CD4-positive, alpha-beta memory T cell (primary cell): ENCODE measurements at regions not wholly inside any gene's neighbourhood (a gene's known extent, or its start where the extent isn't known, plus 50 kb on each side); places are given as distances from the start of the nearest gene placed in this dataset.
"Not testable (repeated sequence)": the region's sequence is repeated elsewhere in the genome, so short reads cannot be mapped to it uniquely, and the experiment has no call there.

Experiments used
- CTCF ChIA-PET: fragments of 350-600 bp; sonication (Branson Sonifier 250); formaldehyde crosslinking; loops from one replicate; lab custom pipeline; 2021; ENCODE audit warnings: inconsistent platforms; ENCODE audit not compliant: partially characterized antibody; lab: Charles Lee
- POLR2A ChIA-PET: fragments of 350-600 bp; sonication (Branson Sonifier 250); formaldehyde crosslinking; loops from one replicate; lab custom pipeline; 2021; ENCODE audit not compliant: partially characterized antibody; lab: Charles Lee
- DNase-seq, 5 donors: peaks; one replicate each; pipeline versions ENCODE4 v3.0.0 to v3.0.0-alpha.2; 2020 to 2022; ENCODE audit warnings: mixed read lengths in 1 of 5
- H3K27ac ChIP-seq: one replicate; pipeline ENCODE4 v1.7.0; 2013; ENCODE audit warnings: low read depth, low read length
- H3K27me3 ChIP-seq: 2 replicates; pipeline ENCODE4 v1.7.0; 2013; ENCODE audit warnings: mild to moderate bottlenecking, low read length, moderate library complexity; ENCODE audit not compliant: insufficient read depth
- H3K36me3 ChIP-seq: 2 replicates; pipeline ENCODE4 v1.7.0; 2013; ENCODE audit warnings: mild to moderate bottlenecking, low read length, moderate library complexity; ENCODE audit not compliant: insufficient read depth
- H3K4me1 ChIP-seq: 2 replicates; pipeline ENCODE4 v1.7.0; 2013; ENCODE audit warnings: mild to moderate bottlenecking, low read length, moderate library complexity; ENCODE audit not compliant: insufficient read depth
- H3K4me3 ChIP-seq, 2 donors: one replicate each; pipeline ENCODE4 v1.7.0; 2013; ENCODE audit warnings: low read length in 2 of 2, mild to moderate bottlenecking in 1 of 2
- H3K9me3 ChIP-seq, 2 donors: one replicate each; pipeline ENCODE4 v1.7.0; 2013; ENCODE audit warnings: low read length in 2 of 2, control low read depth in 1 of 2; ENCODE audit not compliant: control insufficient read depth in 1 of 2
- H3K27ac Mint-ChIP-seq, 7 donors: one replicate each; pipeline ENCODE4 v1.8.0; 2020 to 2021; ENCODE audit warnings: mixed read lengths in 7 of 7, mild to moderate bottlenecking in 6 of 7, inconsistent platforms in 3 of 7, moderate library complexity in 3 of 7
- H3K27me3 Mint-ChIP-seq, 2 donors: one replicate each; pipeline ENCODE4 v1.8.0; 2020 to 2021; ENCODE audit warnings: mixed read lengths in 2 of 2
- H3K36me3 Mint-ChIP-seq, 2 donors: one replicate each; pipeline ENCODE4 v1.8.0; 2020 to 2021; ENCODE audit warnings: mixed read lengths in 2 of 2, inconsistent platforms in 1 of 2, mild to moderate bottlenecking in 1 of 2
- H3K4me1 Mint-ChIP-seq, 4 donors: one replicate each; pipeline ENCODE4 v1.8.0; 2020 to 2021; ENCODE audit warnings: mixed read lengths in 4 of 4, mild to moderate bottlenecking in 1 of 4
- H3K4me3 Mint-ChIP-seq, 8 donors: one replicate each; pipeline ENCODE4 v1.8.0; 2020 to 2021; ENCODE audit warnings: mixed read lengths in 8 of 8, mild to moderate bottlenecking in 7 of 8, moderate library complexity in 6 of 8, inconsistent platforms in 3 of 8
- H3K9me3 Mint-ChIP-seq, 8 donors: one replicate each; pipeline ENCODE4 v1.8.0; 2020 to 2021; ENCODE audit warnings: mixed read lengths in 8 of 8, mild to moderate bottlenecking in 5 of 8, inconsistent platforms in 3 of 8, moderate library complexity in 1 of 8
- intact Hi-C: fragments of 100-400 bp; cut with micrococcal nuclease; formaldehyde crosslinking; loops from one replicate; pipeline ENCODE4 v1.15.1; 2023

DNA sequence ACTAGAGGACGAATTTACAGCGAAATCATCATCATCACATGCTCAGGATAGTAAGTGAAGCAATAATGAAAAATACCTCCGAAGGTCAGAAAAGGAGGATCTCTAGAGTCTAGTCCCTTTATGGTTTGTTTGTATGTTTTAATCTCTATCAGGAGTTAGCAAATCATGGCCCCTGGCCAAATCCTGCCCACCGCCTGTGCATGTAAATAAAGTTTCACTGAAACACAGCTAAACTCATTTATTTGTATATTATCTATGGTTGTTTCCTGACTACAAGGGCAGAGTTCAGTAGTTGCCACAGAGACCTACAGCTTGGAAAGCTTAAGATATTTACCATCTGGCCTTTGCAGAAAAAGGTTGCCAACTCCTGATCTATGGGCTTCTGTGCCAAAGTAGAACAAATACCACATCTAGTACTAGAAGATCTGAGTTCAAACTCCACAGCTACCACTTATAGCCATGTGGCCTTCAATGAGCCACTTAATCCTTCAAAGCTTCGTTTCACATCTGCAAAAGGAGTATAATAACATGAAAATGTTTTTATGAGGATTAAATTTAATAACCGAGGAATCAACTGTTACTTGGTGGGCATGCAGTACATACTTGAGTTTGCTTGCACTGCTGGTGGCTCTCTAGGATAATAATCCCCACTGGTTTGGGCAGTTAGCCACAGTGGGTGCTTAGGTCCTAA lies 94.0 kb upstream of the KIF26B start:
- CTCF ChIA-PET = interaction anchor here (1.7 kb wide), 1 partner anchor 18 kb away, joined by 4 read pairs; no protein-coding TSS in a partner anchor
- Mint-ChIP-seq H3K27ac (no peak overlapping the region), H3K36me3 (peaks cover 0 to 4% of the 10 kb centered on the region in 2 donors), H3K9me3 (no peaks in the 10 kb centered on the region), H3K27me3 (peaks cover 0 to 1% of the 10 kb centered on the region in 2 donors), H3K4me1 (no peaks in the 10 kb centered on the region), H3K4me3 (no peak overlapping the region)
- no peaks in the 10 kb centered on the region for H3K4me1 ChIP-seq
- H3K27me3 ChIP-seq = no peaks in the 10 kb centered on the region
- no peaks in the 10 kb centered on the region for H3K9me3 ChIP-seq
- no peak for DNase-seq
- intact Hi-C loops = no loop called here
- H3K27ac ChIP-seq = no peak overlapping the region
- H3K4me3 ChIP-seq = no peak overlapping the region
- POLR2A ChIA-PET = no interaction called here
- H3K36me3 ChIP-seq = no peaks in the 10 kb centered on the region

DNA sequence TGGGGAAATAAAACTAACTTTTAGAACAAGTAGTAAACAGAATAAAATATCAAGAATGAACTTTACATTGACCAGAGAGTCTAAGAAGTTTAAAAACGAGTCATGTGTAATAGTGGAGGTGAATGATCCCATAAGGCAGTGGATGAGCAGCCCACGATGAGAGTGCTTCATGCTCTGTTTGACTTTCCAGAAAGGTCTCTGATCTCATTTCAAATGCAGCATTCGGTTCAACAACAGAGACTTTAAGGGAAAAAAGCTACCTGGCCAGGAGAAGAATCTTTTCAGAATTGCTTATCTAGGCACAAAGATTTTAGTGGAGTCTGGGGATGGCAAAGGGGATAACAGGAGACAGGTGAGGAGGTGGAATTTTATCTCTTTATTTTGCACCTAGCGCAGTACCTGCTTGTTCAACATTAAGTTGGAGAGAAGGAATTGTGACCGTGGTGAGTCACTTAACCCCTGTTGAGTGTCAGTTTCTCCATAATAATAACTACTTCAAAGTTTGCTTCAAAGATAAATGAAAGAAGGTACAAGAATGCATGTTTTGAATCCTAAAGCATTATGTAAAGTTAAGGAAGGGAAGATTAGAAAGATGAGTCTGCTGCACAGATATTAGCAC lies 94.9 kb upstream of the KIF26B start:
- ChIA-PET POLR2A (no interaction called here), CTCF (interaction anchor here (1.7 kb wide), 1 partner anchor 17 kb away, joined by 4 read pairs; no protein-coding TSS in a partner anchor)
- H3K4me1 ChIP-seq = no peaks in the 10 kb centered on the region
- Mint-ChIP-seq H3K27ac (no peak overlapping the region), H3K27me3 (no peaks in the 10 kb centered on the region), H3K4me1 (no peaks in the 10 kb centered on the region), H3K9me3 (no peaks in the 10 kb centered on the region), H3K36me3 (peaks cover 0 to 3% of the 10 kb centered on the region in 2 donors), H3K4me3 (no peak overlapping the region)
- no peaks in the 10 kb centered on the region for H3K36me3 ChIP-seq
- H3K9me3 ChIP-seq = no peaks in the 10 kb centered on the region
- H3K27ac ChIP-seq = no peak overlapping the region
- no peak overlapping the region for H3K4me3 ChIP-seq
- no peak for DNase-seq
- intact Hi-C loops = no loop called here
- H3K27me3 ChIP-seq = no peaks in the 10 kb centered on the region

DNA sequence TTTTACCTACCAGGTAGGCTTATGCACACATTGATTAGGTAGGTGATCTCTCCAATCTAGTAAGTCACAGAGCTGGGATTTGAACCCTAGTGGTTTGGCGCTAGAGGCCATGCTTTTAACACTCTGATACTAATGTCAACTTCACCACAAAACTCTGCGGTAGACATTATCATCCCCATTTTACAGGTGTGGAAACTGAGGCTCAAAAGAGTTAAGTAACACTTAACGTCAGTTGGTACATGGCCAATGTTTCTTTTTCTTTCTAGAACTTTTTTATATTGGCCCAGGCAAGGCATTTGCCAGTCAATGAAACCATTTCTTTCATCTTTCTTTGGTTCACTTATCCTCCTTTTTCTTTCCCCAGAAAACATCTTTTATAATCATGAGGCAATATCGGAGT lies 95.9 kb upstream of the KIF26B start:
- Mint-ChIP-seq H3K4me1 (peaks cover 0 to 7% (median 1%) of the 10 kb centered on the region in 4 donors), H3K27me3 (peaks cover 4 to 7% of the 10 kb centered on the region in 2 donors), H3K27ac (no peak overlapping the region), H3K36me3 (peaks cover 0 to 10% of the 10 kb centered on the region in 2 donors), H3K4me3 (peak overlapping the region in 1 of 8 donors; percentile 27), H3K9me3 (no peaks in the 10 kb centered on the region)
- H3K27ac ChIP-seq = no peak overlapping the region
- ChIA-PET CTCF (interaction anchor here (1.7 kb wide), 1 partner anchor 15 kb away, joined by 4 read pairs; no protein-coding TSS in a partner anchor), POLR2A (no interaction called here)
- no peak overlapping the region for H3K4me3 ChIP-seq
- no peaks in the 10 kb centered on the region for H3K36me3 ChIP-seq
- H3K4me1 ChIP-seq = no peaks in the 10 kb centered on the region
- no peaks in the 10 kb centered on the region for H3K27me3 ChIP-seq
- intact Hi-C loops = no loop called here
- H3K9me3 ChIP-seq = no peaks in the 10 kb centered on the region
- no peak for DNase-seq

DNA sequence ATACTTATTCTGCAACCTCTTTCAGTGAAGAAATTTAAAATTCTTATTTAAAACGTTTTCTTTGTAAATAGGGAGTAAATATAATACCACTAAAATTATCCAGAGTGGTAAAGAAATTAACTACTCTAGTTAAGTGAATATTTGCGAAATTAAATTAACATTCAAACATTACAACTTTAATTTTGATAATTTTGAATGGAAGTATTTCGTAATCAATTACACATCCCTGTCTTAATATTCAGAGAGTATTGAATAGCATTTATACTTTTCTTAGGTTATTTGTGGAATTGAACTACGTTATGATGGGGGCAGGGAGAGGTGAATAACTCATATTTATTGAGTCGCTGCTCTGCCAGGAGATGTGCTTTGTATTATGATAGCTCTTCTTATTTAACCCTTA lies 96.3 kb upstream of the KIF26B start:
- Histone ChIP-seq H3K4me1 (no peaks in the 10 kb centered on the region), H3K9me3 (no peaks in the 10 kb centered on the region), H3K27me3 (no peaks in the 10 kb centered on the region), H3K27ac (no peak overlapping the region), H3K36me3 (no peaks in the 10 kb centered on the region), H3K4me3 (no peak overlapping the region)
- Mint-ChIP-seq H3K36me3 (peaks cover 0 to 10% of the 10 kb centered on the region in 2 donors), H3K27ac (no peak overlapping the region), H3K4me1 (peaks cover 0 to 7% (median 1%) of the 10 kb centered on the region in 4 donors), H3K4me3 (no peak overlapping the region), H3K27me3 (peaks cover 4 to 7% of the 10 kb centered on the region in 2 donors), H3K9me3 (no peaks in the 10 kb centered on the region)
- intact Hi-C loops = no loop called here
- POLR2A ChIA-PET = no interaction called here
- no peak for DNase-seq
- CTCF ChIA-PET = interaction anchor here (1.7 kb wide), 1 partner anchor 14 kb away, joined by 4 read pairs; no protein-coding TSS in a partner anchor

DNA sequence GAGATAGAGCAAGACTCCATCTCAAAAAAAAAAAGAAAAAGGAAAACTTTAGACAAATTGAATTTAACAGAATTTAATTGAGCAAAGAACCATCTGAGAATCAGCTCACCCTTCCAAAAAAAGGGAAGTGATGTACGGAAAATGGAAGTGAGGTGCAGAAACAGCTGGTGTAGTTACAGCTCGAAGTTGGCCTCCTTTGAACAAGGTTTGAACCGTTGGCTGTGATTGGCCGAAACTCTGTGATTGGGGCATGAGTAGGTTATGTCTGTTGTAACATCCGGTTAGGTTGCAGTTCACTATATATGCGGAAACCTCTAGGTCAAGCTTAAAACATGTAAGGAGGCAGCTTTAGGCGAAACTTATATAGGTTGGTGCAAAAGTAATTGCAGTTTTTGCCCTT lies 97.9 kb upstream of the KIF26B start:
- ChIA-PET CTCF (interaction anchor here (0.5 to 2.4 kb wide), 7 partner anchors 14 to 1897 kb away, joined by 4 to 8 read pairs (median 4); no protein-coding TSS in a partner anchor), POLR2A (no interaction called here)
- H3K9me3 ChIP-seq = no peaks in the 10 kb centered on the region
- H3K27ac ChIP-seq = no peak overlapping the region
- DNase-seq = no peak
- H3K27me3 ChIP-seq = no peaks in the 10 kb centered on the region
- Mint-ChIP-seq H3K4me1 (peaks cover under 1 to 7% (median 5%) of the 10 kb centered on the region in 4 donors), H3K9me3 (no peaks in the 10 kb centered on the region), H3K27me3 (peaks cover 4 to 8% of the 10 kb centered on the region in 2 donors), H3K36me3 (peaks cover 0 to 10% of the 10 kb centered on the region in 2 donors), H3K27ac (no peak overlapping the region), H3K4me3 (no peak overlapping the region)
- H3K4me1 ChIP-seq = peaks cover 4% of the 10 kb centered on the region
- intact Hi-C loops = no loop called here
- no peaks in the 10 kb centered on the region for H3K36me3 ChIP-seq
- H3K4me3 ChIP-seq = no peak overlapping the region

DNA sequence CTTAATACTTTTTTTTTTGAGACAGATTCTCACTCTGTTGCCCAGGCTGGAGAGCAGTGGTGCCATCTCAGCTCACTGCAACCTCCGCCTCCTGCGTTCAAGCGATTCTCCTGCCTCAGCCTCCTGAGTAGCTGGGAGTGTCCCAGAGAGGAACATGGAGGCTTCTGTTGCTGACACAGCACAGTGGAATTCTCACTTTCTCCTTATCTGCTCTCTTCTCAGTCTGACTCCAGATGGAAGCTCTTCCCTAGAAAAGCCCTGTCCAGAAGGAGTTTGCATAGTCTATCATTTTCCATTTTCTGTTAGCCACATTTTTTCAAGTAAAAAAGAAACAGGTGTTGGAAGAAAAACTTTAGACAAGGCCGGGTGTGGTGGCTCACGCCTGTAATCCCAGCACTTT lies 98.5 kb upstream of the KIF26B start:
- POLR2A ChIA-PET, H3K9me3 Mint-ChIP-seq, H3K27ac Mint-ChIP-seq, H3K27me3 Mint-ChIP-seq, H3K36me3 ChIP-seq, H3K9me3 ChIP-seq, H3K4me1 ChIP-seq, H3K4me3 ChIP-seq, H3K4me3 Mint-ChIP-seq, DNase-seq, intact Hi-C loops, H3K36me3 Mint-ChIP-seq, H3K27me3 ChIP-seq, H3K27ac ChIP-seq: not testable (repeated sequence)
- peaks cover 7 to 11% (median 9%) of the 10 kb centered on the region in 4 donors for H3K4me1 Mint-ChIP-seq
- CTCF ChIA-PET = interaction anchor here (1.2 to 2.4 kb wide), 5 partner anchors 14 to 1898 kb away, joined by 4 to 8 read pairs (median 5); no protein-coding TSS in a partner anchor

DNA sequence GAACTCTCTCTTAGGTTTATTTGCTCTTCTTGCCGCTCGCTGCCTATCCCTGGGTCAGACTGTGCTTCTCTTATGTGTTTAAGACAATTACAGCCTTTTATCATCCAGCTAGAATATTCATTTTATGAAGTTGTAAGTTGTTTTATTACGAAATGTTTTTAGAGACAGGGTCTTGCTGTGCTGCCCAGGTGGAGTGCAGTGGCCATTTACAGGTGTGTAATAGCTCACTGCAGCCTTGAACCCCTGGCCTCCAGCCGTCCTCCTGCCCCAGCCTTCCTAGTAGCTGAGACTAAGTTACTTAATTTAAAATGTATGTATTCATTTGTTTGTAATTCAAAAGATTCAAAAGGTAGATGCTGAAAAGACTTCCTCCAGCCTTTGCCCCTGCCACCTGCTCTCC lies 99.0 kb upstream of the KIF26B start:
- Histone ChIP-seq H3K4me1 (peaks cover 4% of the 10 kb centered on the region), H3K36me3 (no peaks in the 10 kb centered on the region), H3K4me3 (no peak overlapping the region), H3K27ac (no peak overlapping the region), H3K27me3 (no peaks in the 10 kb centered on the region), H3K9me3 (no peaks in the 10 kb centered on the region)
- H3K9me3 Mint-ChIP-seq = no peaks in the 10 kb centered on the region
- peaks cover 7 to 14% (median 11%) of the 10 kb centered on the region in 4 donors for H3K4me1 Mint-ChIP-seq
- POLR2A ChIA-PET = no interaction called here
- DNase-seq = no peak
- no peak overlapping the region for H3K27ac Mint-ChIP-seq
- peaks cover 0 to 10% of the 10 kb centered on the region in 2 donors for H3K36me3 Mint-ChIP-seq
- H3K4me3 Mint-ChIP-seq = no peak overlapping the region
- CTCF ChIA-PET = interaction anchor here (0.9 to 2.4 kb wide), 4 partner anchors 13 to 285 kb away, joined by 3 to 8 read pairs (median 5); no protein-coding TSS in a partner anchor
- intact Hi-C loops = no loop called here
- peaks cover 7 to 9% of the 10 kb centered on the region in 2 donors for H3K27me3 Mint-ChIP-seq
